Activated CD8-positive, alpha-beta memory T cell treated with anti-CD3 and anti-CD28 coated beads, Interleukin-2, amount 10 ng/mL, durations not matched to agents 7 days and 5 days (primary cell): ENCODE measurements at regions not wholly inside any gene's neighbourhood (a gene's known extent, or its start where the extent isn't known, plus 50 kb on each side); places are given as distances from the start of the nearest gene placed in this dataset.

ENCODE experiments used
- ATAC-seq: fragments of 150-1000 bp; cut with Tn5 transposase; one replicate; pipeline ENCODE4 v1.10.0; 2021; ENCODE audit warnings: moderate library complexity
- CTCF ChIA-PET: fragments of 350-600 bp; sonication (Branson Sonifier 250); formaldehyde crosslinking; loops from one replicate; lab custom pipeline; 2021; ENCODE audit warnings: antibody characterized with exemption; lab: Charles Lee
- DNase-seq: peaks from one replicate; pipeline ENCODE4 v3.0.0-alpha.2; 2020
- H3K27ac Mint-ChIP-seq: one replicate; pipeline ENCODE4 v1.8.0; 2021; ENCODE audit warnings: mild to moderate bottlenecking, mixed read lengths
- H3K27me3 Mint-ChIP-seq: one replicate; pipeline ENCODE4 v1.8.0; 2021; ENCODE audit warnings: mixed read lengths
- H3K36me3 Mint-ChIP-seq: one replicate; pipeline ENCODE4 v1.8.0; 2021; ENCODE audit warnings: mild to moderate bottlenecking, mixed read lengths
- H3K4me1 Mint-ChIP-seq: one replicate; pipeline ENCODE4 v1.8.0; 2021; ENCODE audit warnings: mixed read lengths
- H3K4me3 Mint-ChIP-seq: one replicate; pipeline ENCODE4 v1.8.0; 2021; ENCODE audit warnings: mild to moderate bottlenecking, moderate library complexity, mixed read lengths
- H3K9me3 Mint-ChIP-seq: one replicate; pipeline ENCODE4 v1.8.0; 2022; ENCODE audit warnings: low read depth, mixed read lengths

- CTCF ChIA-PET = interaction anchor here (0.6 kb wide), 1 partner anchor 24 kb away, joined by 3 read pairs; no protein-coding TSS in a partner anchor
- no peak overlapping the region for H3K27ac Mint-ChIP-seq
- peaks cover 2% of the 10 kb centered on the region for H3K9me3 Mint-ChIP-seq
- no peak overlapping the region for H3K4me3 Mint-ChIP-seq
- DNase-seq (no peak), ATAC-seq (no peak)
- H3K4me1 Mint-ChIP-seq = no peaks in the 10 kb centered on the region
- H3K36me3 Mint-ChIP-seq = no peaks in the 10 kb centered on the region
- H3K27me3 Mint-ChIP-seq = peaks cover 21% of the 10 kb centered on the region
Measured at GRCh38 chr11:113634940-113635575, 71.0 kb downstream of the TMPRSS5 start.

DNA sequence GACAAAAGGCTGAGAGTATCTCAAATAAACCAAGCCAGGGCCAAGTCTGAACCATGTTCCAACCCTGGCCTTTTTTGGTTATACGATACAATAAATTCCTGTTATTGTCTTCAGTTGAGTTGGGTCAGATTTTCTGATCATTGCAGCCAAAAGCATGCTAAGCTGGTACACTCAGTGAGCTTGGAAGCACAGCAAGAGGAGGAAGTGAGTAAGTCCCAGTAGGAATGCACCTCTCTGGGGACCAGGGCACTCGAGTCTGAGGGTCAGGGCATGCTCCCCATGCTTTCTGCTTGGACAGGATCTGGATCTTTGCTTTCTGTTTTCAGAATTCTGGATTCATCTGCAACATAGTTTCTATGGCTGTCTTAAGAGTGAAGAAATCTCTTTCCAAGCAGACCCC is 73.1 kb downstream of the TMPRSS5 start:
- Mint-ChIP-seq H3K4me3 (no peak overlapping the region), H3K9me3 (peaks cover 2% of the 10 kb centered on the region), H3K4me1 (no peaks in the 10 kb centered on the region), H3K27me3 (peaks cover 30% of the 10 kb centered on the region), H3K36me3 (no peaks in the 10 kb centered on the region), H3K27ac (no peak overlapping the region)
- no peak for ATAC-seq
- DNase-seq = no peak
- CTCF ChIA-PET = interaction anchor here (0.5 kb wide), 1 partner anchor 251 kb away, joined by 3 read pairs; no protein-coding TSS in a partner anchor

GRCh38 chr11:113629562-113629961 is 76.5 kb downstream of the TMPRSS5 start:
- ATAC-seq (no peak), DNase-seq (no peak)
- H3K27ac Mint-ChIP-seq = no peak overlapping the region
- H3K9me3 Mint-ChIP-seq = no peaks in the 10 kb centered on the region
- no peaks in the 10 kb centered on the region for H3K4me1 Mint-ChIP-seq
- H3K27me3 Mint-ChIP-seq = peaks cover 49% of the 10 kb centered on the region
- H3K36me3 Mint-ChIP-seq = no peaks in the 10 kb centered on the region
- H3K4me3 Mint-ChIP-seq = no peak overlapping the region
- CTCF ChIA-PET = interaction anchor here (1.7 kb wide), 1 partner anchor 46 kb away, joined by 5 read pairs; no protein-coding TSS in a partner anchor

GRCh38 chr11:113628912-113629311 is 77.2 kb downstream of the TMPRSS5 start:
- CTCF ChIA-PET = interaction anchor here (1.7 kb wide), 1 partner anchor 46 kb away, joined by 5 read pairs; no protein-coding TSS in a partner anchor
- Mint-ChIP-seq H3K36me3 (peaks cover 1% of the 10 kb centered on the region), H3K4me1 (no peaks in the 10 kb centered on the region), H3K27me3 (peaks cover 52% of the 10 kb centered on the region), H3K9me3 (no peaks in the 10 kb centered on the region), H3K4me3 (no peak overlapping the region), H3K27ac (no peak overlapping the region)
- no peak for ATAC-seq
- DNase-seq = no peak

- H3K4me1 Mint-ChIP-seq = no peaks in the 10 kb centered on the region
- no peak overlapping the region for H3K27ac Mint-ChIP-seq
- ATAC-seq (no peak), DNase-seq (no peak)
- H3K27me3 Mint-ChIP-seq = peaks cover 62% of the 10 kb centered on the region
- H3K4me3 Mint-ChIP-seq = no peak overlapping the region
- H3K9me3 Mint-ChIP-seq = no peaks in the 10 kb centered on the region
- peaks cover 1% of the 10 kb centered on the region for H3K36me3 Mint-ChIP-seq
- CTCF ChIA-PET = no interaction called here
Measured at GRCh38 chr11:113627946-113628345, 78.2 kb downstream of the TMPRSS5 start.

DNA sequence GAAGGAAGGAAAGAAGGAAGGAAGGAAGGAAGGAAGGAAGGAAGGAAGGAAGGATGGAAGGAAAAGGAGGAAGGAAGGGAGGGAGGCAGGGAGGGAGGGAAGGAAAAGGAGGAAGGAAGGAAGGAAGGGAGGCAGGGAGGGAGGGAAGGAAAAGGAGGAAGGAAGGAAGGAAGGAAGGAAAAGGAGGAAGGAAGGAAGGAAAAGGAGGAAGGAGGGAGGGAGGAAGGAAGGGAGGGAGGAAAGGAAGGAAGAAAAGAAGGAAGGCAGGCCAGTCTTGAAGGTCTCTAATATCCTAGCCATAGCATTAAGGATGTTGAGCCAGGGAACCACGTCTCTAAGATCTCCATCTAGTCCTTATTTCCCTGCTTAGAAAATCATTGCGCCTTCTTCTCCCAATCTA is 78.8 kb downstream of the TMPRSS5 start:
- Mint-ChIP-seq H3K27me3 (peaks cover 65% of the 10 kb centered on the region), H3K36me3 (peaks cover 1% of the 10 kb centered on the region), H3K9me3 (no peaks in the 10 kb centered on the region), H3K4me1 (no peaks in the 10 kb centered on the region), H3K4me3 (no peak overlapping the region), H3K27ac (no peak overlapping the region)
- DNase-seq (no peak), ATAC-seq (no peak)
- CTCF ChIA-PET = no interaction called here

- Mint-ChIP-seq H3K4me3 (no peak overlapping the region), H3K27ac (no peak overlapping the region), H3K4me1 (no peaks in the 10 kb centered on the region), H3K36me3 (peaks cover 1% of the 10 kb centered on the region), H3K27me3 (peaks cover 67% of the 10 kb centered on the region), H3K9me3 (no peaks in the 10 kb centered on the region)
- DNase-seq = no peak
- CTCF ChIA-PET = no interaction called here
- no peak for ATAC-seq
Measured at GRCh38 chr11:113626736-113627135, 79.4 kb downstream of the TMPRSS5 start.

GRCh38 chr11:113623114-113623513 is 83.0 kb downstream of the TMPRSS5 start:
- DNase-seq (no peak), ATAC-seq (no peak)
- peaks cover 2% of the 10 kb centered on the region for H3K9me3 Mint-ChIP-seq
- no peak overlapping the region for H3K27ac Mint-ChIP-seq
- CTCF ChIA-PET = no interaction called here
- peaks cover 3% of the 10 kb centered on the region for H3K36me3 Mint-ChIP-seq
- peaks cover 58% of the 10 kb centered on the region for H3K27me3 Mint-ChIP-seq
- no peaks in the 10 kb centered on the region for H3K4me1 Mint-ChIP-seq
- H3K4me3 Mint-ChIP-seq = no peak overlapping the region

GRCh38 chr11:113618360-113618759 is 87.7 kb downstream of the TMPRSS5 start:
- H3K4me1 Mint-ChIP-seq = peaks cover 7% of the 10 kb centered on the region
- ATAC-seq (no peak), DNase-seq (no peak)
- H3K36me3 Mint-ChIP-seq = peaks cover 2% of the 10 kb centered on the region
- CTCF ChIA-PET = no interaction called here
- no peak overlapping the region for H3K4me3 Mint-ChIP-seq
- no peak overlapping the region for H3K27ac Mint-ChIP-seq
- peaks cover 58% of the 10 kb centered on the region for H3K27me3 Mint-ChIP-seq
- H3K9me3 Mint-ChIP-seq = peaks cover 2% of the 10 kb centered on the region

DNA sequence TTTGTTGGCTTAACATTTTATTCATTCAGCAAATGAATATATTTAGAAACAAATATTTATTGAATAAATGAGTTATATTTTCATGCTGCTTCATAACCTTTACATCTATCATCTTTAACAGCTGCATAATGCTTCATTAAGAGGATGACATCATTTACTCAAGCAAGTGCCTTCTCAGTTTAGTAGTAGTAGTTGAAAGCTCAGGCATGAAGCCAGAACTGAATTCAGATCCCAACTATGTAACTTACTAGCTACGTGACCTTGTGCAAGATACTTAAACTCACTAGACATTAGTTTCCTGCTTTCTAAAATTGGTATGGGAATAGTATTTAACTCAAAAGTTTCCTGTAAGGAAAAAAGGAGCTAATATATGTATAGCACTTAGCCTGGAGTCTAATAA is 90.3 kb downstream of the TMPRSS5 start:
- Mint-ChIP-seq H3K36me3 (peaks cover 5% of the 10 kb centered on the region), H3K9me3 (peaks cover 5% of the 10 kb centered on the region), H3K27ac (no peak overlapping the region), H3K4me3 (no peak overlapping the region), H3K27me3 (peaks cover 54% of the 10 kb centered on the region), H3K4me1 (peaks cover 7% of the 10 kb centered on the region)
- CTCF ChIA-PET = no interaction called here
- ATAC-seq = no peak
- DNase-seq = no peak

- peaks cover 5% of the 10 kb centered on the region for H3K9me3 Mint-ChIP-seq
- H3K4me3 Mint-ChIP-seq = no peak overlapping the region
- peaks cover 7% of the 10 kb centered on the region for H3K4me1 Mint-ChIP-seq
- CTCF ChIA-PET = interaction anchor here (0.6 kb wide), 1 partner anchor 83 kb away, joined by 3 read pairs; no protein-coding TSS in a partner anchor
- peaks cover 54% of the 10 kb centered on the region for H3K27me3 Mint-ChIP-seq
- peaks cover 5% of the 10 kb centered on the region for H3K36me3 Mint-ChIP-seq
- ATAC-seq = no peak
- no peak overlapping the region for H3K27ac Mint-ChIP-seq
- no peak for DNase-seq
Measured at GRCh38 chr11:113615098-113615497, 91.0 kb downstream of the TMPRSS5 start.

DNA sequence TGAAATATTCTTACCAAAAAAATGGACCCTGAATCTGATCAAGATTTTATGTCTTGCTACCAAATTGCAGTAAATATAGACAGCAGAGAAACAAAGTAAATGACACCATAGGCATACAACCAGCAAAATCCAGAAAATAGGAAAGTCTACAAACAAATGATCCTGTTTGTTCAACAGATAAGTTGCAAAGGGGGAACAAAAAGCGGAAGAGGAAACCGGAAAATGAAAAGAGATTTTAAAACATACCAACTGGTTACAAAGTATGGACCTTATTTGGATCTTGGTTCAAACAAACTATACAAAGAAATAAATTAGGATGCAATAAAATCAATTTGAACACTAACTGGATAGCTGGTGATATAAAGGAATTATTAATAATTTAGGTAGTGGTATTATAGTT is 92.0 kb downstream of the TMPRSS5 start:
- DNase-seq (no peak), ATAC-seq (no peak)
- Mint-ChIP-seq H3K36me3 (peaks cover 3% of the 10 kb centered on the region), H3K4me3 (no peak overlapping the region), H3K27ac (no peak overlapping the region), H3K27me3 (peaks cover 45% of the 10 kb centered on the region), H3K9me3 (peaks cover 3% of the 10 kb centered on the region), H3K4me1 (peaks cover 7% of the 10 kb centered on the region)
- CTCF ChIA-PET = interaction anchor here (1.1 kb wide), 1 partner anchor 9 kb away, joined by 3 read pairs; no protein-coding TSS in a partner anchor

DNA sequence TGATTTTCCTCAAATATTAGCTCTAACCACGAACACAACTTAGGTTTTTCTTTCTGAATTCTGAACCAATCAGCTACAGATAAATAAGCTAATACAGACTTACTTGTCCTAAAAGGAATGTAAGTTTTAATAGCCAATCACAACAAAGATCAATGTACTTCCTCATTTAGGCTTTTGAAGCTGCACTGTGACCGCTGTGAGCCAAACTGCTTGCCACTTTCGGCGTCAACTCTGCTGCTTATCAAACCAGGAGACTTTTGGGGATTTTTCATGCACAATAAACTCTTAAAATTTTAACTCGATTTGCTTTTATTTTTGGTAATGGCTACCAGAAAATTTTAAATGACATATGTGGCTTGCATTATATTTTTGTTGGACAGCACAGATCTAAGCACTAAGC is 92.5 kb downstream of the TMPRSS5 start:
- DNase-seq = no peak
- CTCF ChIA-PET = interaction anchor here (1.1 kb wide), 1 partner anchor 8 kb away, joined by 3 read pairs; no protein-coding TSS in a partner anchor
- no peak for ATAC-seq
- peaks cover 42% of the 10 kb centered on the region for H3K27me3 Mint-ChIP-seq
- no peak overlapping the region for H3K4me3 Mint-ChIP-seq
- H3K36me3 Mint-ChIP-seq = peaks cover 3% of the 10 kb centered on the region
- H3K27ac Mint-ChIP-seq = no peak overlapping the region
- peaks cover 7% of the 10 kb centered on the region for H3K4me1 Mint-ChIP-seq
- peaks cover 3% of the 10 kb centered on the region for H3K9me3 Mint-ChIP-seq

DNA sequence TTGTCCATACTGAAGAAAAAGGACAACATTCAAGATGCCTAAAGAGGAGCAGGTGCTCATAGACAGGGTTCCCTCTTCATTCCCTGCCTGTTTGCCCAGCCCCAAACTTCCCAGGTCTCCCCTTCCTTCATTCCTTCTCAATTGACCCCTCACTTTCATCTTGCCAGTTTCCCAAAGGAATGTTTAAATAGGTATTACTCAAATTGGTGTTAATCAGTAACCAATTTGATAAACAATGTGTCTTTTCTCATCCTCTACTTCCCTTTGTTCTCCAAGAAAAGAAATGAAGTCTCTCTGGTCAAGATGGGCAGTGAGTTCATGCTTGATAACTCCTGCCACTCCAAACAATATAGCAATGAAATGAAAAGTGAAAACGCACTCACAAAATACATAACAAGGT is 101.9 kb downstream of the TMPRSS5 start:
- no peak overlapping the region for H3K4me3 Mint-ChIP-seq
- no peak for DNase-seq
- H3K27ac Mint-ChIP-seq = no peak overlapping the region
- CTCF ChIA-PET = no interaction called here
- H3K9me3 Mint-ChIP-seq = peaks cover 2% of the 10 kb centered on the region
- no peak for ATAC-seq
- H3K27me3 Mint-ChIP-seq = peaks cover 64% of the 10 kb centered on the region
- H3K36me3 Mint-ChIP-seq = peaks cover 3% of the 10 kb centered on the region
- H3K4me1 Mint-ChIP-seq = no peaks in the 10 kb centered on the region
